SK-N-SH (cell line): ENCODE measurements at regions not wholly inside any gene's neighbourhood (a gene's known extent, or its start where the extent isn't known, plus 50 kb on each side); places are given as distances from the start of the nearest gene placed in this dataset.

Source experiments
- CTCF ChIA-PET: fragments of 300-600, 350-600 bp; formaldehyde crosslinking; extraction: SDS; loops from one replicate; lab custom pipeline; 2021; lab: Yijun Ruan, JAX
- POLR2A ChIA-PET: fragments of 350-600 bp; sonication (Branson Sonifier 250); formaldehyde crosslinking; extraction: SDS; loops from one replicate; lab custom pipeline; 2020; ENCODE audit warnings: antibody characterized with exemption, inconsistent platforms; lab: Yijun Ruan, JAX
- DNase-seq: peaks from one replicate; pipeline ENCODE4 v3.0.0; 2012
- H2AFZ ChIP-seq: fragments of 200-600 bp; sonication (generic); 2 replicates; pipeline ENCODE4 v1.8.1; 2016; ENCODE audit warnings: antibody characterized with exemption, mild to moderate bottlenecking, low read depth
- H3F3A ChIP-seq: fragments of 200-600 bp; sonication (generic); replicated peaks from 2 replicates; pipeline ENCODE3; 2016; ENCODE audit warnings: antibody characterized with exemption, mild to moderate bottlenecking; ENCODE audit not compliant: insufficient read depth
- H3K27ac ChIP-seq, 2 experiments: fragments of 200-500 bp in 1 of 2; fragments of 200-600 bp in 1 of 2; sonication (Bioruptor generic) in 1 of 2; sonication (generic), shearing (Covaris generic) in 1 of 2; 2 replicates each; pipeline versions ENCODE4 v1.5.1 to v1.6.1; 2014 to 2016; ENCODE audit warnings: low read depth in 2 of 2, inconsistent platforms in 1 of 2, low read length in 1 of 2, mild to moderate bottlenecking in 1 of 2, mixed read lengths in 1 of 2
- H3K27me3 ChIP-seq: fragments of 200-600 bp; sonication (generic), shearing (Covaris generic); 2 replicates; pipeline ENCODE4 v1.6.1; 2016; ENCODE audit warnings: mixed run types; ENCODE audit not compliant: insufficient read depth
- H3K36me3 ChIP-seq, 2 experiments: fragments of 200-500 bp in 1 of 2; fragments of 200-600 bp in 1 of 2; sonication (Bioruptor generic) in 1 of 2; sonication (generic) in 1 of 2; replicated peaks in 1 of 2; 2 replicates each; pipeline versions ENCODE3 to v1.5.1; 2014 to 2016; ENCODE audit warnings: low read length in 1 of 2, mild to moderate bottlenecking in 1 of 2; ENCODE audit not compliant: insufficient read depth in 2 of 2, control insufficient read depth in 1 of 2
- H3K4me1 ChIP-seq, 2 experiments: fragments of 200-500 bp in 1 of 2; fragments of 200-600 bp in 1 of 2; sonication (Bioruptor generic) in 1 of 2; sonication (generic), shearing (Covaris generic) in 1 of 2; 2 replicates each; pipeline versions ENCODE4 v1.5.1 to v1.6.1; 2014 to 2016; ENCODE audit warnings: low read depth in 1 of 2, low read length in 1 of 2, mixed run types in 1 of 2; ENCODE audit not compliant: insufficient read depth in 2 of 2, control insufficient read depth in 1 of 2
- H3K4me2 ChIP-seq: fragments of 200-600 bp; sonication (generic), shearing (Covaris generic); 2 replicates; pipeline ENCODE4 v1.6.1; 2017; ENCODE audit warnings: mixed run types
- H3K4me3 ChIP-seq, 2 experiments: fragments of 200-500 bp in 1 of 2; fragments of 200-600 bp in 1 of 2; sonication (Bioruptor generic) in 1 of 2; sonication (generic), shearing (Covaris generic) in 1 of 2; 2 replicates each; pipeline versions ENCODE4 v1.5.1 to v1.8.1; 2014 to 2016; ENCODE audit warnings: low read depth in 2 of 2, inconsistent platforms in 1 of 2, low read length in 1 of 2, mild to moderate bottlenecking in 1 of 2, mixed read lengths in 1 of 2, moderate library complexity in 1 of 2
- H3K79me2 ChIP-seq: fragments of 200-600 bp; sonication (generic); 2 replicates; pipeline ENCODE4 v1.8.1; 2017; ENCODE audit warnings: mild to moderate bottlenecking; ENCODE audit not compliant: insufficient read depth
- H3K9ac ChIP-seq: fragments of 200-600 bp; sonication (generic); 2 replicates; pipeline ENCODE4 v1.6.1; 2017; ENCODE audit warnings: mixed run types
- H3K9me2 ChIP-seq: fragments of 200-600 bp; sonication (generic); 2 replicates; pipeline ENCODE4 v1.6.1; 2017; ENCODE audit warnings: mixed run types
- H3K9me3 ChIP-seq: fragments of 200-600 bp; sonication (generic); 2 replicates; pipeline ENCODE4 v1.6.1; 2017; ENCODE audit warnings: mixed run types, mild to moderate bottlenecking, moderate library complexity
- H4K20me1 ChIP-seq: fragments of 200-600 bp; sonication (generic); 2 replicates; pipeline ENCODE4 v1.6.1; 2017; ENCODE audit warnings: mild to moderate bottlenecking, mixed run types; ENCODE audit not compliant: insufficient read depth
- FOSL2 ChIP-seq: IDR thresholded peaks from 2 replicates; pipeline ENCODE4 v1.4.0; 2012; ENCODE audit warnings: low read depth, mild to moderate bottlenecking, moderate library complexity, borderline replicate concordance
- MEF2A ChIP-seq: IDR thresholded peaks from 2 replicates; pipeline ENCODE4 v1.4.0; 2012; ENCODE audit warnings: low read depth, borderline replicate concordance
- NRF1 ChIP-seq: IDR thresholded peaks from 2 replicates; pipeline ENCODE4 v1.6.1; 2012; ENCODE audit warnings: low read depth, mild to moderate bottlenecking, low read length
- RAD21 ChIP-seq: IDR thresholded peaks from 2 replicates; pipeline ENCODE4 v1.6.1; 2012; ENCODE audit warnings: mild to moderate bottlenecking, low read length
- RFX5 ChIP-seq: IDR thresholded peaks from 2 replicates; pipeline ENCODE4 v1.6.1; 2012; ENCODE audit warnings: mild to moderate bottlenecking, improper control_type of control experiment, low read length
- TEAD4 ChIP-seq: IDR thresholded peaks from 2 replicates; pipeline ENCODE4 v1.4.0; 2012; ENCODE audit warnings: mild to moderate bottlenecking, borderline replicate concordance; ENCODE audit not compliant: insufficient read depth
- WGBS: methylation state at CpG from one replicate; pipeline ENCODE4 v1.1.6; 2017; ENCODE audit warnings: low lambda C conversion rate; 5-methylcytosine and 5-hydroxymethylcytosine counted together
- TF ChIP-seq, protein P1 (sequence below): IDR thresholded peaks from 2 replicates; pipeline ENCODE4 v1.6.1; 2012; ENCODE audit warnings: mild to moderate bottlenecking, low read depth, low read length, moderate library complexity
- TF ChIP-seq, protein P2 (sequence below): fragments of 150-350 bp; IDR thresholded peaks from 2 replicates; pipeline ENCODE4 v1.6.1; 2016; ENCODE audit warnings: mild to moderate bottlenecking, low read depth, low read length

GRCh38 chr11:26851696-26852095 is 129.8 kb upstream of the SLC5A12 start:
- Histone ChIP-seq H3K9ac (no peak overlapping the region), H3K4me2 (no peak overlapping the region), H3K79me2 (no peaks in the 10 kb centered on the region), H3K9me2 (no peaks in the 10 kb centered on the region), H3K9me3 (no peaks in the 10 kb centered on the region), H3K27ac (no peak overlapping the region), H4K20me1 (no peaks in the 10 kb centered on the region), H3K4me3 (no peak overlapping the region), H2AFZ (no peak overlapping the region), H3K4me1 (peaks cover 0 to 3% of the 10 kb centered on the region in 2 experiments; a peak in 2 of 4 replicates), H3K27me3 (no peaks in the 10 kb centered on the region), H3K36me3 (no peaks in the 10 kb centered on the region), H3F3A (no peaks in the 10 kb centered on the region)
- no peak for TF ChIP-seq FOSL2
- POLR2A ChIA-PET: no interaction called here
- DNase-seq: no peak
- CTCF ChIA-PET: no interaction called here
- WGBS: 94% methylated on average over 4 of the region's 4 CpGs

DNA sequence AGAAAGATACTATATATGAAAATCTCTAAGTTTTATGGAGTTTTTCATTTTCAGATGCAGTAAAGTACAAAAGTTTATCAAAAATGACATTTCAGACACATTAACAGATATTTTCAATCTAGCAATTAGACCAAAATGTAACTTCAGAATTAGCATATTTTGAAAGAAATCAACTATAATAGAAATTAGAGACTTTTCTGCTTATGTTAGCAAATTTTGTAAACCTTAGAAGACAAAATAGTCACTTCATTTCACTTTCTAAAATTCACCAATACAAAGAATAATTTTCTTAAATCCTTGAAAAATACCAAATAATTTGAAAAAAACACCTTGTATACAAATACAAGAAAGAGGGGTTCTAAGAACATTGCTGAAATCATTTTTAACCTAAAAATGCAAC is 135.8 kb upstream of the FIBIN start:
- H3K27ac ChIP-seq: no peak overlapping the region
- CTCF ChIA-PET: no interaction called here
- H3K9me3 ChIP-seq: no peaks in the 10 kb centered on the region
- H3K9ac ChIP-seq: no peak overlapping the region
- no peaks in the 10 kb centered on the region for H3K79me2 ChIP-seq
- H3F3A ChIP-seq: no peaks in the 10 kb centered on the region
- no peaks in the 10 kb centered on the region for H4K20me1 ChIP-seq
- H3K9me2 ChIP-seq: no peaks in the 10 kb centered on the region
- H3K27me3 ChIP-seq: no peaks in the 10 kb centered on the region
- no peak overlapping the region for H2AFZ ChIP-seq
- TF ChIP-seq TEAD4 (no peak), RAD21 (no peak), MEF2A (no peak), NRF1 (no peak), RFX5 (no peak), FOSL2 (no peak)
- TF ChIP-seq, protein P1, sequence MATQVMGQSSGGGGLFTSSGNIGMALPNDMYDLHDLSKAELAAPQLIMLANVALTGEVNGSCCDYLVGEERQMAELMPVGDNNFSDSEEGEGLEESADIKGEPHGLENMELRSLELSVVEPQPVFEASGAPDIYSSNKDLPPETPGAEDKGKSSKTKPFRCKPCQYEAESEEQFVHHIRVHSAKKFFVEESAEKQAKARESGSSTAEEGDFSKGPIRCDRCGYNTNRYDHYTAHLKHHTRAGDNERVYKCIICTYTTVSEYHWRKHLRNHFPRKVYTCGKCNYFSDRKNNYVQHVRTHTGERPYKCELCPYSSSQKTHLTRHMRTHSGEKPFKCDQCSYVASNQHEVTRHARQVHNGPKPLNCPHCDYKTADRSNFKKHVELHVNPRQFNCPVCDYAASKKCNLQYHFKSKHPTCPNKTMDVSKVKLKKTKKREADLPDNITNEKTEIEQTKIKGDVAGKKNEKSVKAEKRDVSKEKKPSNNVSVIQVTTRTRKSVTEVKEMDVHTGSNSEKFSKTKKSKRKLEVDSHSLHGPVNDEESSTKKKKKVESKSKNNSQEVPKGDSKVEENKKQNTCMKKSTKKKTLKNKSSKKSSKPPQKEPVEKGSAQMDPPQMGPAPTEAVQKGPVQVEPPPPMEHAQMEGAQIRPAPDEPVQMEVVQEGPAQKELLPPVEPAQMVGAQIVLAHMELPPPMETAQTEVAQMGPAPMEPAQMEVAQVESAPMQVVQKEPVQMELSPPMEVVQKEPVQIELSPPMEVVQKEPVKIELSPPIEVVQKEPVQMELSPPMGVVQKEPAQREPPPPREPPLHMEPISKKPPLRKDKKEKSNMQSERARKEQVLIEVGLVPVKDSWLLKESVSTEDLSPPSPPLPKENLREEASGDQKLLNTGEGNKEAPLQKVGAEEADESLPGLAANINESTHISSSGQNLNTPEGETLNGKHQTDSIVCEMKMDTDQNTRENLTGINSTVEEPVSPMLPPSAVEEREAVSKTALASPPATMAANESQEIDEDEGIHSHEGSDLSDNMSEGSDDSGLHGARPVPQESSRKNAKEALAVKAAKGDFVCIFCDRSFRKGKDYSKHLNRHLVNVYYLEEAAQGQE: no peak
- TF ChIP-seq, protein P2, sequence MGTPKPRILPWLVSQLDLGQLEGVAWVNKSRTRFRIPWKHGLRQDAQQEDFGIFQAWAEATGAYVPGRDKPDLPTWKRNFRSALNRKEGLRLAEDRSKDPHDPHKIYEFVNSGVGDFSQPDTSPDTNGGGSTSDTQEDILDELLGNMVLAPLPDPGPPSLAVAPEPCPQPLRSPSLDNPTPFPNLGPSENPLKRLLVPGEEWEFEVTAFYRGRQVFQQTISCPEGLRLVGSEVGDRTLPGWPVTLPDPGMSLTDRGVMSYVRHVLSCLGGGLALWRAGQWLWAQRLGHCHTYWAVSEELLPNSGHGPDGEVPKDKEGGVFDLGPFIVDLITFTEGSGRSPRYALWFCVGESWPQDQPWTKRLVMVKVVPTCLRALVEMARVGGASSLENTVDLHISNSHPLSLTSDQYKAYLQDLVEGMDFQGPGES: no peak
- TF ChIP-seq, all 33 proteins: peak for 0
- Histone ChIP-seq H3K4me2 (no peak overlapping the region), H3K4me3 (no peak overlapping the region), H3K36me3 (no peaks in the 10 kb centered on the region), H3K4me1 (no peaks in the 10 kb centered on the region; a peak in 2 of 4 replicates)
- POLR2A ChIA-PET: no interaction called here
- no peak for DNase-seq
